HEK293 (cell line): ENCODE measurements at regions not wholly inside any gene's neighbourhood (a gene's known extent, or its start where the extent isn't known, plus 50 kb on each side); places are given as distances from the start of the nearest gene placed in this dataset.
"Not testable (repeated sequence)": the region's sequence is repeated elsewhere in the genome, so short reads cannot be mapped to it uniquely, and the experiment has no call there.

Experiments used
- CTCF ChIA-PET: fragments of 350-600 bp; formaldehyde crosslinking; extraction: SDS; loops from one replicate; lab custom pipeline; 2021; ENCODE audit warnings: antibody characterized with exemption; lab: Yijun Ruan, JAX
- POLR2A ChIA-PET: fragments of 300-600 bp; formaldehyde crosslinking; extraction: SDS; loops from one replicate; lab custom pipeline; 2020; ENCODE audit warnings: antibody characterized with exemption, inconsistent platforms; lab: Yijun Ruan, JAX
- H3K27ac ChIP-seq: fragments of 200-500 bp; sonication (Bioruptor generic); 2 replicates; pipeline ENCODE4 v1.5.1; 2014; ENCODE audit warnings: low read depth, low read length, control low read depth, inconsistent platforms; ENCODE audit errors: extremely low read depth
- H3K36me3 ChIP-seq, 2 experiments: fragments of 200-500 bp in 1 of 2; sonication (Bioruptor generic) in 1 of 2; 1 replicate in 1 of 2; 2 replicates in 1 of 2; pipeline ENCODE4 v1.5.1; 2014 to 2017; ENCODE audit warnings: inconsistent platforms in 2 of 2, low read length in 2 of 2; ENCODE audit not compliant: control insufficient read depth in 2 of 2, insufficient read depth in 1 of 2
- H3K4me1 ChIP-seq: fragments of 200-500 bp; sonication (Bioruptor generic); 2 replicates; pipeline ENCODE4 v1.5.1; 2014; ENCODE audit warnings: mild to moderate bottlenecking, low read length, inconsistent platforms; ENCODE audit not compliant: control insufficient read depth, insufficient read depth
- H3K4me3 ChIP-seq: 2 replicates; pipeline ENCODE4 v1.5.1; 2011; ENCODE audit warnings: low read depth, mild to moderate bottlenecking, control low read depth, low read length, moderate library complexity
- H3K9me3 ChIP-seq: fragments of 200-500 bp; sonication (Bioruptor generic); 2 replicates; pipeline ENCODE4 v1.5.1; 2014; ENCODE audit warnings: low read depth, low read length, inconsistent platforms; ENCODE audit not compliant: control insufficient read depth, insufficient read depth
- ATF2 ChIP-seq: fragments of 450-650 bp; formaldehyde crosslinking; IDR thresholded peaks from 2 replicates; pipeline ENCODE4 v1.5.1; 2016; ENCODE audit warnings: missing biosample characterization, missing genetic modification characterization, low read depth
- FEZF1 ChIP-seq: fragments of 450-650 bp; formaldehyde crosslinking; IDR thresholded peaks from 2 replicates; pipeline ENCODE4 v1.5.1; 2016; ENCODE audit warnings: missing biosample characterization, missing genetic modification characterization
- REST ChIP-seq: fragments of 450-650 bp; formaldehyde crosslinking; IDR thresholded peaks from 2 replicates; pipeline ENCODE4 v1.5.1; 2016; ENCODE audit warnings: missing biosample characterization, missing genetic modification characterization
- ZNF146 ChIP-seq: fragments of 450-650 bp; formaldehyde crosslinking; IDR thresholded peaks from 2 replicates; pipeline ENCODE4 v1.5.1; 2016; ENCODE audit warnings: missing biosample characterization, missing genetic modification characterization
- ZNF26 ChIP-seq: fragments of 450-650 bp; formaldehyde crosslinking; IDR thresholded peaks from 2 replicates; pipeline ENCODE4 v1.5.1; 2016; ENCODE audit warnings: missing biosample characterization, missing genetic modification characterization
- ZNF629 ChIP-seq: fragments of 450-650 bp; formaldehyde crosslinking; IDR thresholded peaks from 2 replicates; pipeline ENCODE4 v1.5.1; 2017; ENCODE audit warnings: missing biosample characterization, missing genetic modification characterization
- TF ChIP-seq, protein P1 (sequence below): fragments of 450-650 bp; formaldehyde crosslinking; IDR thresholded peaks from 2 replicates; pipeline ENCODE4 v1.5.1; 2016; ENCODE audit warnings: missing biosample characterization, missing genetic modification characterization
- TF ChIP-seq, protein P2 (sequence below): fragments of 450-650 bp; formaldehyde crosslinking; IDR thresholded peaks from 2 replicates; pipeline ENCODE4 v1.5.1; 2016; ENCODE audit warnings: missing biosample characterization, missing genetic modification characterization
- TF ChIP-seq, protein P3 (sequence below): fragments of 450-650 bp; formaldehyde crosslinking; conservative IDR thresholded peaks from 2 replicates; pipeline ENCODE4 v1.5.1; 2016; ENCODE audit warnings: low read depth, missing biosample characterization, missing genetic modification characterization

GRCh38 chr15:96213045-96213444, 117.5 kb upstream of the NR2F2 start:
- no peak overlapping the region for H3K4me3 ChIP-seq
- ChIA-PET POLR2A (no interaction called here), CTCF (interaction anchor here (0.6 to 0.9 kb wide), 2 partner anchors 884 to 1630 kb away, joined by 6 to 8 read pairs; no protein-coding TSS in a partner anchor)
- H3K9me3 ChIP-seq = no peaks in the 10 kb centered on the region
- TF ChIP-seq, protein P1, sequence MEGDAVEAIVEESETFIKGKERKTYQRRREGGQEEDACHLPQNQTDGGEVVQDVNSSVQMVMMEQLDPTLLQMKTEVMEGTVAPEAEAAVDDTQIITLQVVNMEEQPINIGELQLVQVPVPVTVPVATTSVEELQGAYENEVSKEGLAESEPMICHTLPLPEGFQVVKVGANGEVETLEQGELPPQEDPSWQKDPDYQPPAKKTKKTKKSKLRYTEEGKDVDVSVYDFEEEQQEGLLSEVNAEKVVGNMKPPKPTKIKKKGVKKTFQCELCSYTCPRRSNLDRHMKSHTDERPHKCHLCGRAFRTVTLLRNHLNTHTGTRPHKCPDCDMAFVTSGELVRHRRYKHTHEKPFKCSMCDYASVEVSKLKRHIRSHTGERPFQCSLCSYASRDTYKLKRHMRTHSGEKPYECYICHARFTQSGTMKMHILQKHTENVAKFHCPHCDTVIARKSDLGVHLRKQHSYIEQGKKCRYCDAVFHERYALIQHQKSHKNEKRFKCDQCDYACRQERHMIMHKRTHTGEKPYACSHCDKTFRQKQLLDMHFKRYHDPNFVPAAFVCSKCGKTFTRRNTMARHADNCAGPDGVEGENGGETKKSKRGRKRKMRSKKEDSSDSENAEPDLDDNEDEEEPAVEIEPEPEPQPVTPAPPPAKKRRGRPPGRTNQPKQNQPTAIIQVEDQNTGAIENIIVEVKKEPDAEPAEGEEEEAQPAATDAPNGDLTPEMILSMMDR (tag by site-specific recombination) = no peak
- no peak for TF ChIP-seq FEZF1 (tag by site-specific recombination)
- H3K4me1 ChIP-seq = no peaks in the 10 kb centered on the region
- H3K27ac ChIP-seq = no peak overlapping the region
- no peaks in the 10 kb centered on the region for H3K36me3 ChIP-seq

DNA sequence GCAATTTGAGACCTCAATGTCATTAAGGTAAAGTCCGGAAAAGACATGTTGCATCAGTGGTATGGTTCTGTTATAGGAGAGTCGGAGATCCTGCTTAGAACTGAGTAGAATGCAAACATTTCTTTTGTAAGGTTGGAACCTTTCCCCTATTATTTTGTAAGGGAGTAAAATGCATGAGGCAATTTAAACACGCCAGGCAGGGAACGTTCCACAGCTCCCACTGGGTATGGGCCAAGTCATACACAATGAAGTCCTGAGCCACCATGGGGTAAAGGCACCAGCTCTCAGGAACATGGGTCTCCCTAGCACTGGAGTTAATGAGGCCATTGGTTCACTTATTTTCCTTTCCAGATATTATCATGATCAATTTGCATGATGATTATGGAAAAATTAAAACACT, 116.6 kb upstream of the NR2F2 start:
- Histone ChIP-seq H3K36me3 (no peaks in the 10 kb centered on the region), H3K4me3 (no peak overlapping the region), H3K27ac (no peak overlapping the region)
- TF ChIP-seq, protein P2, sequence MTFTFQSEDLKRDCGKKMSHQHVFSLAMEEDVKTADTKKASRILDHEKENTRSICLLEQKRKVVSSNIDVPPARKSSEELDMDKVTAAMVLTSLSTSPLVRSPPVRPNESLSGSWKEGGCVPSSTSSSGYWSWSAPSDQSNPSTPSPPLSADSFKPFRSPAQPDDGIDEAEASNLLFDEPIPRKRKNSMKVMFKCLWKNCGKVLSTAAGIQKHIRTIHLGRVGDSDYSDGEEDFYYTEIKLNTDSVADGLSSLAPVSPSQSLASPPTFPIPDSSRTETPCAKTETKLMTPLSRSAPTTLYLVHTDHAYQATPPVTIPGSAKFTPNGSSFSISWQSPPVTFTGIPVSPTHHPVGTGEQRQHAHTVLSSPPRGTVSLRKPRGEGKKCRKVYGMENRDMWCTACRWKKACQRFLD (tag by site-specific recombination) = no peak
- TF ChIP-seq ATF2 (no peak), FEZF1 (tag by site-specific recombination) (no peak), ZNF629 (tag by site-specific recombination) (no peak)
- TF ChIP-seq, all 188 proteins: peak for 0
- no peaks in the 10 kb centered on the region for H3K9me3 ChIP-seq
- CTCF ChIA-PET = interaction anchor here (0.7 kb wide), 1 partner anchor 94 kb away, joined by 4 read pairs; no protein-coding TSS in a partner anchor
- POLR2A ChIA-PET = no interaction called here
- H3K4me1 ChIP-seq = no peaks in the 10 kb centered on the region

DNA sequence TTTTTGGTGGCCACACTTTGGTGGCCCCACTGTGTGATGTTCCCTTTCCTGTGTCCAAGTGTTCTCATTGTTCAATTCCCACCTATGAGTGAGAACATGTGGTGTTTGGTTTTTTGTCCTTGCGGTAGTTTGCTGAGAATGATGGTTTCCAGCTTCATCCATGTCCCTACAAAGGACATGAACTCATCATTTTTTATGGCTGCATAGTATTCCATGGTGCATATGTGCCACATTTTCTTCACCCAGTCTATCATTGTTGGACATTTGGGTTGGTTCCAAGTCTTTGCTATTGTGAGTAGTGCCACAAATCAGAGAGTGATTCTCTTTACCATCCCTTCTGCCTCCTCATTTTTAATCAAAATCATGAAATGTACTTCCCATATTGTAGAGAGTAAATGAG, 114.0 kb upstream of the NR2F2 start:
- H3K4me1 ChIP-seq, H3K27ac ChIP-seq, H3K4me3 ChIP-seq, POLR2A ChIA-PET, CTCF ChIA-PET, H3K9me3 ChIP-seq, H3K36me3 ChIP-seq: not testable (repeated sequence)
- peak; percentile 56 for TF ChIP-seq ZNF146 (tag by site-specific recombination)

DNA sequence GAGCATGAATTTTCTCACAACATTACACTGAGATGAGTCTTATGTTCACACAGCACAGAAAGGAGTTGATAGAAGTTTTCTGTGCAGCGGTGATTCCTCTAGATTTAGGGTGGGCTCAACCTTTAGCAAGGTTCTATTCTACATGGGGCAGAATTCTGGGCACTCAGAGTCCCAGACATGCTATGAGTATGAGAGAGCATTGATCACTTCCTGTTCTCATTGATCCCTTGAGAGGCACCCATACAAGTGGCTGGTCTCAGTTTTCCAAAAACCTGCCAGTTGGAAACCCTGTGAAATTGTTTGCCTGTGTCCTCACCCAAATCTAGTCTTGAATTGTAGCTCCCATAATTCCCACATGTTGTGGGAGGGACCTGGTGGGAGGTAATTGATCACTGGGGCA, 112.5 kb upstream of the NR2F2 start:
- ChIA-PET POLR2A (no interaction called here), CTCF (interaction anchor here (0.6 kb wide), 1 partner anchor 9 kb away, joined by 3 read pairs; no protein-coding TSS in a partner anchor)
- H3K36me3 ChIP-seq = no peaks in the 10 kb centered on the region
- H3K4me1 ChIP-seq = no peaks in the 10 kb centered on the region
- H3K9me3 ChIP-seq = no peaks in the 10 kb centered on the region
- H3K27ac ChIP-seq = no peak overlapping the region
- H3K4me3 ChIP-seq = no peak overlapping the region
- TF ChIP-seq ZNF26 (tag by site-specific recombination) (no peak), REST (tag by site-specific recombination) (no peak)
- TF ChIP-seq, protein P3, sequence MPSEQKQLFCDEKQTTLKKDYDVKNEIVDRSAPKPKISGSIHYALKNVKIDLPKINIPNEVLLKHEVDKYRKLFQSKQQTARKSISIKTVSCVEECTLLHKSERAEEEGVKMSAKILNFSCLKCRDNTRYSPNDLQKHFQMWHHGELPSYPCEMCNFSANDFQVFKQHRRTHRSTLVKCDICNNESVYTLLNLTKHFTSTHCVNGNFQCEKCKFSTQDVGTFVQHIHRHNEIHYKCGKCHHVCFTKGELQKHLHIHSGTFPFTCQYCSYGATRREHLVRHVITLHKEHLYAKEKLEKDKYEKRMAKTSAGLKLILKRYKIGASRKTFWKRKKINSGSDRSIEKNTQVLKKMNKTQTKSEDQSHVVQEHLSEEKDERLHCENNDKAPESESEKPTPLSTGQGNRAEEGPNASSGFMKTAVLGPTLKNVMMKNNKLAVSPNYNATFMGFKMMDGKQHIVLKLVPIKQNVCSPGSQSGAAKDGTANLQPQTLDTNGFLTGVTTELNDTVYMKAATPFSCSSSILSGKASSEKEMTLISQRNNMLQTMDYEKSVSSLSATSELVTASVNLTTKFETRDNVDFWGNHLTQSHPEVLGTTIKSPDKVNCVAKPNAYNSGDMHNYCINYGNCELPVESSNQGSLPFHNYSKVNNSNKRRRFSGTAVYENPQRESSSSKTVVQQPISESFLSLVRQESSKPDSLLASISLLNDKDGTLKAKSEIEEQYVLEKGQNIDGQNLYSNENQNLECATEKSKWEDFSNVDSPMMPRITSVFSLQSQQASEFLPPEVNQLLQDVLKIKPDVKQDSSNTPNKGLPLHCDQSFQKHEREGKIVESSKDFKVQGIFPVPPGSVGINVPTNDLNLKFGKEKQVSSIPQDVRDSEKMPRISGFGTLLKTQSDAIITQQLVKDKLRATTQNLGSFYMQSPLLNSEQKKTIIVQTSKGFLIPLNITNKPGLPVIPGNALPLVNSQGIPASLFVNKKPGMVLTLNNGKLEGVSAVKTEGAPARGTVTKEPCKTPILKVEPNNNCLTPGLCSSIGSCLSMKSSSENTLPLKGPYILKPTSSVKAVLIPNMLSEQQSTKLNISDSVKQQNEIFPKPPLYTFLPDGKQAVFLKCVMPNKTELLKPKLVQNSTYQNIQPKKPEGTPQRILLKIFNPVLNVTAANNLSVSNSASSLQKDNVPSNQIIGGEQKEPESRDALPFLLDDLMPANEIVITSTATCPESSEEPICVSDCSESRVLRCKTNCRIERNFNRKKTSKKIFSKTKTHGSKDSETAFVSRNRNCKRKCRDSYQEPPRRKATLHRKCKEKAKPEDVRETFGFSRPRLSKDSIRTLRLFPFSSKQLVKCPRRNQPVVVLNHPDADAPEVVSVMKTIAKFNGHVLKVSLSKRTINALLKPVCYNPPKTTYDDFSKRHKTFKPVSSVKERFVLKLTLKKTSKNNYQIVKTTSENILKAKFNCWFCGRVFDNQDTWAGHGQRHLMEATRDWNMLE = no peak
